ENCODE measurements at regions not wholly inside any gene's neighbourhood (a gene's known extent, or its start where the extent isn't known, plus 50 kb on each side); places are given as distances from the start of the nearest gene placed in this dataset.

- no peak for TF ChIP-seq POLR2AphosphoS5 (IDR thresholded peaks at IDR 0.05; ENCODE audit: low read depth, low read length)
- no peak for TF ChIP-seq POLR2A (IDR thresholded peaks at IDR 0.05; ENCODE audit: low read depth, low read length)
- TF ChIP-seq POU2F2 (IDR thresholded peaks at IDR 0.05; ENCODE audit: low read depth, low read length): no peak
Observed at GRCh38 chr7:121620953-121621606, 225.0 kb upstream of the FAM3C start.

All from GM12891 (cell line).